GM19023 (cell line): ENCODE measurements at regions not wholly inside any gene's neighbourhood (a gene's known extent, or its start where the extent isn't known, plus 50 kb on each side); places are given as distances from the start of the nearest gene placed in this dataset.
"Not testable (repeated sequence)": the region's sequence is repeated elsewhere in the genome, so short reads cannot be mapped to it uniquely, and the experiment has no call there.

ENCODE experiments used
- ATAC-seq: cut with Tn5 transposase; IDR thresholded peaks from one replicate; pipeline ENCODE4 v1.9.1; 2021; ENCODE audit warnings: mild to moderate bottlenecking, moderate library complexity; ENCODE audit not compliant: unreplicated experiment

DNA sequence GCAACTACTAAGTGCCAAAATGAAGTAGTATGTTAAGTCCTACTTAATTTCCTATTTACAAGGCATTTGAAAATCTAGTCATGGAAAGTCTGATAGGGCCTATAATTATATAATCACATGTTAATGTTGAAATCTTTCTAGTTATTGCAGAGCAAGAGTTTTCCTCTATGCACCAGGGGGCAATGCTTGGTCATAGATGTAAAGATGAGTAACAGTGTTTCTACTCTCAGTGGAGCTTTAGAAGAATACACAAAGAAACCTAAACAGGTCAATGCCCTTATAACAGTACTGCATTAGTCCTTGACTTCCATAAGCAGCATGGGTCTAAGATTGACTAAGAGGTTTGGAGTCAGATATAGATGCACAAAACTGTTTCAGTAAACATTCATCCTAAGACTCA is 218.7 kb downstream of the KCTD12 start:
- ATAC-seq = no peak

- ATAC-seq = no peak
Measured at GRCh38 chr13:76663592-76664335, 222.4 kb downstream of the KCTD12 start.

DNA sequence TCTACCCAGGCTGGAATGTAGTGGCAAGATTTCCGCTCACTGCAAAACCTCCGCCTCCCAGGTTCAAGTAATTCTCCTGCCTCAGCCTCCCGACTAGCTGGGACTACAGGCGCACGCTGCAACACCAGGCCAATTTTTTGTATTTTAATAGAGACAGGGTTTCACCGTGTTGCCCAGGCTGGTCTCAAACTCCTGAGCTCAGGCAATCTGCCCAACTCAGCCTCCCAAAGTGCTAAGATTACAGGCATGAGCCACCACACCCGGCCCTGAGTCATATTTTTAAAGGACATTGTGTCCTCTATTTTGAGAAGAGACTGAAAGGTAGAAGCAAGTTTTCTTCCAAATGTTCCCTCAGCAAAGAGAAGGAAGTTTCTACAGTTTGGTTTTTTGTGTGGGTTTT is 227.1 kb downstream of the KCTD12 start:
- not testable (repeated sequence) for ATAC-seq

- ATAC-seq = no peak
Measured at GRCh38 chr13:76656500-76656899, 229.7 kb downstream of the KCTD12 start.

- ATAC-seq = no peak
Measured at GRCh38 chr13:76656056-76656455, 230.1 kb downstream of the KCTD12 start.

DNA sequence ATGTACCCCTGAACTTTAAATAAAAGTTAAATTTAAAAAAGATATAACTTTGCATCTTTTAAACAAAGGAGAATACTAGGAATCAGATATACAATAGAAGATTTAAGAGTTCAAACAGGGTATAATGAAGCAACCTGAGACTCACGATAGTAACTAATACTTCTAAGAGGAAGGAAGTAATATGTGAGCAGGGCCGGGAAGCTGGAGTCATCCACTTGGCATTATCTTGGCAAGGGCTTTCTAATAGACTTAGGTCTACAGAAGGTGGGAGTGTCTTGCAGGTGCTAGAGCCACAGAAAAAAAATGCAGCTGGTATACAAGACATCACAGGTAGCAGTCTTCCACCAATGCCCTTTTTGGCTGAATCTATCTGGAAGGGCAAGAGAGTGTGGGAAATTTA is 231.9 kb downstream of the KCTD12 start:
- no peak for ATAC-seq

DNA sequence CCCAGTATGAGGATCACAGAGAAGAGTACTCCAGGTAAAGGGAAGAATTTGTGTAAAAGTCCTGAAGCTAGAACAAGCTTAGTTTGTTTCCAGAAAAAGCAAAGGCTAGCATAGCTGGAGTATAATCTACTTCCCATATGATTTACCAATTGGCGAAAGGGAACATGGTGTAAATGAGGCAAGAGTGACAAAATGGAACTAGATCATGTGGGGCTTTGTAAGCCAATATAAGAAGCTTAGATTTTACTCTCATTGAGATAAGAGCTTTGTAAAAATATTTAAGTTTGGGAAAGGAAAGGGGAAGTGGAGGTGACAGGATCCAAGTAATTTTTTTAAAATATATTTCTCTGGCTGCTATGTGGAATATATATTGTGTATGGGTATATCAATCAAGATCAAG is 234.9 kb downstream of the KCTD12 start:
- ATAC-seq = no peak

DNA sequence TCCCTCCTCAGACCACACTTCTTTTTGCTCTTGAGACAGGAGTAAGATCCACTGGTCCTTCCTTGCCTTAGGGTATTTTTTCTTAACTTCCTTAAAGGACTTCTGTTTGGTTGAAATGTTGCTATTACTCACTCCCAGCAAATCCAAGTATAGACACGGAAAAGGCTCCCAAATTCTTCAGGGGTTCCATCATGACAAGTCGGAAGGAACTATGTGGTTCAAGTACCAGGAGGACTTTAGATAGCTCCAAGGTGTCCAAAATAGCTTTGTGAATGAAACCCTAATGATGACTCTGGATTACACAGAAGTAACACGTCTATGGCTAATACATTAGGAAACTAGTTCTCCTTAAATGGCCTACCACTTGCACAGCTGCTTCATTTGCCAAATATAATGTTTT is 238.7 kb downstream of the KCTD12 start:
- ATAC-seq = no peak

DNA sequence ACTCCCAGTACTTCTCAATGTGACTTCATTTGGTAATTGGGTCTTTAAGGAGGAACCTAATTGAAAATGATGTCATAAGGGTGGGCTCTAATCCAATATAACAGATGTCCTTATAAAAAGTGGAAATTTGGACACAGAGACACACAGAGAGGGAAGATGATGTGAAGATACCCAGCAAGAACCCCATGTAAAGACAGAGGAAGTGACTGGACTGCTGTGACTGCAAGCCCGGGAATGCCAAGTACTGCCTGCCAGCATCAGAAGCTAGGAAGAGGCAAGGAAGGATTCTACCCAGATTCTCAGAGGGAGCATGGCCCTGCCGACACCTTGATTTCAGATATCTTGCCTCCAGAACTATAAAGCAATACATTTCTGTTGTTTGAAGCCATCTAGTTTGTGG is 239.3 kb downstream of the KCTD12 start:
- no peak for ATAC-seq

DNA sequence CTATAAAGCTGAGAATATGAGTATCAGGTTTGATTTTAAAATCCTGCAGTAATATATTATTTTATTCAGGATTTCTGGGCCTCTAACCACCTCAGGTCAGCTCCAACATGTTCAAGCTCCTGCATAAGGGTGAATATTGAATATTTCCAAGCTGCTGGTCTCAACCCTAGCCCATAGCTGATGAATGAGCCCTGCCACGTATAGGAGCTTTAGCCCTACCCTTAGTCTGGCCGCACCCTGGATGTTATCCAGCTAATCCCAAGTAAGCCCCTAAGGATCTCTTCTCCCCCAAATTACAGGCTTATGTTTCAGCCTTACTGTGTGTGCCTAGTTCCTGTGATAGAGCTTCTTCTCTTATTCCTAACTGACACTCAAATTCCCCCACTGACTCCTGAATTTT is 240.6 kb downstream of the KCTD12 start:
- ATAC-seq = no peak

- no peak for ATAC-seq
Measured at GRCh38 chr13:76644906-76645305, 241.3 kb downstream of the KCTD12 start.

- no peak for ATAC-seq
Measured at GRCh38 chr13:76643596-76643995, 242.6 kb downstream of the KCTD12 start.

- ATAC-seq = no peak
Measured at GRCh38 chr13:76641056-76641455, 245.1 kb downstream of the KCTD12 start.

- ATAC-seq = no peak
Measured at GRCh38 chr13:76638882-76639281, 247.3 kb downstream of the KCTD12 start.

GRCh38 chr13:76638181-76638580 is 248.0 kb downstream of the KCTD12 start:
- ATAC-seq = no peak

- no peak for ATAC-seq
Measured at GRCh38 chr13:76637641-76638141, 248.5 kb downstream of the KCTD12 start.

DNA sequence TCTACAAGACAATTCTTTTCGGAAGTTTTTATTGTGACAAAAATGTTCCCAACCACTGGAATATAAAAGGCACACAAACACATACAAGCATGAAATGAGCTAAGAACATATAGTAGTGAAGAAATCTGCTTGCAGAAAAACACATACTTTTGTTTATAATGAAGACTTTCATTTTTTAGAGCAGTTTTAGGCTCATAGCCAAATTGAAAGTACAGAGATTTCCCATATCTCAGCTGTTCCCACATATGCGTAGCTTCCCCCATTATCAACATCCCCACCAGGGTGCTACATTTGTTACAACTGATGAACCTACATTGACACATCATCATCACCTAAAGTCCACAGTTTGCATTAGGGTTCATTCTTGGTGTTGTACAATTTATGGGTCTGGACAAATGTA is 249.4 kb downstream of the KCTD12 start:
- ATAC-seq = no peak

DNA sequence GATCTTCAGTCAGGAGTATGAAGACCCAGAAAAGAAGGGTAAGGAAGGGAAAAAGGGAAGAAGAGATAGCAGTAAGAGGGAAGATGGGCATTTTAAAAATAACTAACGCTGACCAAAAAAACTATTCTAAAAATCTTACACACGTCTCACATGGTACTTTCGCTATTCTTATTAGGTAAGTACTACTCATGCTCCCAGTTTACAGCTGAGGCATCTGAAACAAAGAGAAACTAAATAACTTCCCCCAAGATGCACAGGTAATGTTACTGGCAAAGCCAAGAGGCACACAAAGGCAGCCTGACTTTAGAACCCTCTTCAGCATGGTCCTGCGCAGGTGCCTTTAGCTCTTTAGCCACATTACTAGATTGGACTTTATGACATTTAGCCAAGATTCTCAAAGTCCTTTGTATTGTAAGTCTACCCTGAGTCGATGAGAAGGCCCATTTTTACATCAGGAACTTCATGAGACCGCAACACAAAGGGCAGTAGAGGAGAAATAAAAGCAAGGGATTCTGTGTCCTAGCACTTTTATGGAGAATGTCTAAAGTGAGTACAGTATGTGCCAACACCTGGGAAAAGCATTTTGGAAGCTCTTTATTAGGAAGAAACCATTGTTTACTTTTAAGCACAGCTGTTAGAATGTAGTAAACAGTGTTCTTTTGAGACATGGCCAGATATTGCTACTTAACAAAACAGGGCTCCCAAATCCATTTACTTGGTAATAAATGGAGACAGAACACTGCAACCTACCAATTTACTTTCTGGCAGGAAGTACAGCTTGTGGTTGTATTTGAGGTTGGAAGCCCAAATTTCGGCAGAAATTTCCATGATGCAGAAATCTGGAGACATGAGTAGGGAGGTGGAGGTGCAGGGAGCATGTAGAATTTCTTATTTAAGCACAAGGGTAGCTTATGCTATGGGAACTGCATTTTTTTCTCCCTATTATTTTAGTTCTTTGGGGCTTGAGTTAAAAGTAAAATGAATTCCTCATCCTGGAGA is 250.7 kb downstream of the KCTD12 start:
- ATAC-seq = no peak

DNA sequence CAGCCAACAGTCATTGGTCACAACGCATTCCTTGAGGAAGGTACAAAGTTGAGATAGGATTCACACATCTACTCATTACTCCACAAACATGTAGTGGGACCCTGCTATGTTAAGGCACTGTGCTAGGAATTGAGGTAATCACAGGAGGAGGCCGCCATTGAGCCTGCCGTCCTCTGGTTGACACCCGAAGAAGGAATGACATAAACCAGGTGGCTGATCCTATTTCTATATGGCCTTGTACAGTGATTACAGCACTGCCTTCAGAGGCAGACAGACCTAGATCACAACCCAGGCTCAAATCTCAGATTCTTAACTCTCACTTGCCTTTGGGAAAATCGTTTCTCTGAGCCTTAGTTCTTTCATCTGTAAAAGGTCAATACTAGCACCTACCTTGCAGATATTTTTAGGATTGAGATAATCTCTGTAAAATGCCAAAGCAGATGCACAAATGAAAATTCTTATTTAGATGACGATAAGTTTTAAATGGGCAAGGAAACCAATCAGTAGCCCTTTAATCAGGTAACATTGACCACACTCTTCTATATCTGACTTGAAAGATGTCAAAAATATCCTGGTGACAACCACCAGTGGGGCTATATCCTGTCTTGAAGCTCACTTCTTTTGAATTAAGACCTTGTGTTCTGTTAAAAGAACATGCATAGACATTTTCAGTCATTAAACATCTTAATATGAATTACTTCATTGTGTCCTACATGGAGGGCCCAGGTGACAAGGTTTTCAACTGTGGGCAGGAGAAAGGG is 251.6 kb downstream of the KCTD12 start:
- ATAC-seq = no peak

DNA sequence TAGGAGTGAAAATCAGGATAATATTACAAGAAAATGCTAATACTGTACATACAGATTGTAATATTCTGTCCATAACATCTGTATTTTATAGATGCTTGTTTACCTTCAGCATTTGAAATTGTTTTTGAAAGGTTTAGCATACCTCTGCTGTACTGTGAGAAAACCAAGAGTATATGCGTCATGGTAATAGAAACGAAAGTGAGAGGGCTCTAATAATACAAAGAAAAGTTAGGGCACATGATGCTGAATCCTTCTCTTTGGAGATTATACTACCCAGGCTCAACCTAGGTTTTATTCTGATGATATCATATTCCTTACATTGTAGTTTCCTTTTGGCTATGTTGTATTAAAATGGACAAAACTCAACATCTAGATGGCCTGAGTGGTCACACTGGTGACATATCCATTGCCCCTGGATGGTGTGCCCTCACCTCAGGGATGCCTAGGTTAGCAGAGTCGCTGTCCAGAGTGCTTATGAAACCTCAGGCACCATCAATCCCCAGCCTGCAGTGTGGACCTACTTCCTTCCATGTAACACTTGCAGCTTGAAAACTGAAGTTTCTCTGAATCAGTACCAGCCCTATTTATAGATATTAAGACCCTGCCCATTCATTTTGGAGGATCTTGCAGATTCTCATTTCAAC is 253.7 kb downstream of the KCTD12 start:
- ATAC-seq = no peak
